ENCODE measurements at regions not wholly inside any gene's neighbourhood (a gene's known extent, or its start where the extent isn't known, plus 50 kb on each side); places are given as distances from the start of the nearest gene placed in this dataset.

DNA sequence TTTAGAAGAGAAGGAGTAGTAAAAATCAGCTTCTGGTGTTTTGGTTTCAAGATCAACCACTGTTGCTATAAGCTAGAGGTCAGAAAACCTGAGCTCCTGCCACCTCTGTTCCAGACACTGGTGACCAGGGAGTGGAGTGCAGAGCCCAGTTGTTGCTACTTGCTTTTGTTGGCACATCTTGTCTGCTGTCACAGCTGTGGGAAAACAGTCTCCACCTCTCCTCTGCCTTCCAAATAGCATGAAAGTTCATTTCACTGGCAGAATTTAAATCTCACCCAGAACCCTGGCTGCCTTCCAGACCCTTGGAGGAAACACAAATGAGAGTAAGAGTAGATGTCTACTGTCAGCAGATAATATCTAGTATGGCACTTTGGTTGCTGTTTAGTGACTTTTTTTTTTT, 297.5 kb upstream of the KLF3 start:
- Histone ChIP-seq H3K4me2 (ENCODE audit: low read length) (no peak overlapping the region), H3K79me2 (ENCODE audit: insufficient read depth, low read length) (no peaks in the 10 kb centered on the region), H3K27ac (ENCODE audit: low read depth, low read length, poor library complexity, severe bottlenecking) (no peak overlapping the region), H4K20me1 (ENCODE audit: insufficient read depth, low read length) (no peaks in the 10 kb centered on the region), H3K4me1 (ENCODE audit: insufficient read depth, low read length, severe bottlenecking) (no peaks in the 10 kb centered on the region), H3K9ac (ENCODE audit: low read length) (no peak overlapping the region), H3K27me3 (ENCODE audit: insufficient read depth, low read length) (no peaks in the 10 kb centered on the region), H3K36me3 (ENCODE audit: insufficient read depth, low read length) (no peaks in the 10 kb centered on the region), H2AFZ (ENCODE audit: low read length) (no peak overlapping the region), H3K9me2 (ENCODE audit: low read depth, low read length) (no peaks in the 10 kb centered on the region), H3K9me3 (ENCODE audit: low read length) (no peaks in the 10 kb centered on the region), H3F3A (ENCODE audit: insufficient read depth, low read length) (no peaks in the 10 kb centered on the region), H3K4me3 (ENCODE audit: low read depth, low read length, poor library complexity, severe bottlenecking) (no peak overlapping the region)
- TF ChIP-seq CTCF (IDR thresholded peaks at IDR 0.05; ENCODE audit: low read length) = no peak
- no peak for TF ChIP-seq EZH2 (IDR thresholded peaks at IDR 0.05; ENCODE audit: borderline replicate concordance, low read length)

DNA sequence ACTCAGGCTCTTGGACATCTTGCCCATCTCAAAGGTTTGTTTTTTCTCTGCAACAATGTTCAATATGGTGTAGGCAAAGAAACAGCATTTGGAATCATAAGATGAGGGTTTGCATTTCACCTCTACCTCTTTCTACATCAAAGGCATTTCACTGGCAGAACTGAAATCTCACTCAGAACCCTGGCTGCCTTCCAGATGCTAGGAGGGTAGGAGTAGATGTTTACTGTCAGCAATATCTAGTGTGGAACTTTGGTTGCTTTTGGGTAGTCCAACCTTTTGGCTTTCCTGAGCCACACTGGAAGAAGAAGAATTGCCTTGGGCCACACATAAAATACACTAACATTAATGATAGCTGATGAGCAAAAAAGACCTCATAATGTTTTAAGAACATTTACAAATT, 297.0 kb upstream of the KLF3 start:
- H3K4me2 ChIP-seq (ENCODE audit: low read length) = no peak overlapping the region
- no peak overlapping the region for H3K4me3 ChIP-seq (ENCODE audit: low read depth, low read length, poor library complexity, severe bottlenecking)
- H3K4me1 ChIP-seq (ENCODE audit: insufficient read depth, low read length, severe bottlenecking) = no peaks in the 10 kb centered on the region
- TF ChIP-seq EZH2 (IDR thresholded peaks at IDR 0.05; ENCODE audit: borderline replicate concordance, low read length) (no peak), CTCF (IDR thresholded peaks at IDR 0.05; ENCODE audit: low read length) (no peak)
- H3K36me3 ChIP-seq (ENCODE audit: insufficient read depth, low read length) = no peaks in the 10 kb centered on the region
- no peak overlapping the region for H3K27ac ChIP-seq (ENCODE audit: low read depth, low read length, poor library complexity, severe bottlenecking)
- no peaks in the 10 kb centered on the region for H3K79me2 ChIP-seq (ENCODE audit: insufficient read depth, low read length)
- H2AFZ ChIP-seq (ENCODE audit: low read length) = no peak overlapping the region
- no peaks in the 10 kb centered on the region for H4K20me1 ChIP-seq (ENCODE audit: insufficient read depth, low read length)
- no peaks in the 10 kb centered on the region for H3F3A ChIP-seq (ENCODE audit: insufficient read depth, low read length)
- H3K9me3 ChIP-seq (ENCODE audit: low read length) = no peaks in the 10 kb centered on the region
- no peaks in the 10 kb centered on the region for H3K27me3 ChIP-seq (ENCODE audit: insufficient read depth, low read length)
- no peak overlapping the region for H3K9ac ChIP-seq (ENCODE audit: low read length)
- no peaks in the 10 kb centered on the region for H3K9me2 ChIP-seq (ENCODE audit: low read depth, low read length)

GRCh38 chr4:38367642-38368174, 296.3 kb upstream of the KLF3 start:
- Histone ChIP-seq H3F3A (ENCODE audit: insufficient read depth, low read length) (no peaks in the 10 kb centered on the region), H3K9me3 (ENCODE audit: low read length) (no peaks in the 10 kb centered on the region), H4K20me1 (ENCODE audit: insufficient read depth, low read length) (no peaks in the 10 kb centered on the region), H3K4me3 (ENCODE audit: low read depth, low read length, poor library complexity, severe bottlenecking) (no peak overlapping the region), H3K9me2 (ENCODE audit: low read depth, low read length) (no peaks in the 10 kb centered on the region), H2AFZ (ENCODE audit: low read length) (no peak overlapping the region), H3K4me1 (ENCODE audit: insufficient read depth, low read length, severe bottlenecking) (no peaks in the 10 kb centered on the region), H3K36me3 (ENCODE audit: insufficient read depth, low read length) (no peaks in the 10 kb centered on the region), H3K27ac (ENCODE audit: low read depth, low read length, poor library complexity, severe bottlenecking) (no peak overlapping the region), H3K9ac (ENCODE audit: low read length) (no peak overlapping the region), H3K79me2 (ENCODE audit: insufficient read depth, low read length) (no peaks in the 10 kb centered on the region), H3K27me3 (ENCODE audit: insufficient read depth, low read length) (no peaks in the 10 kb centered on the region), H3K4me2 (ENCODE audit: low read length) (no peak overlapping the region)
- no peak for TF ChIP-seq EZH2 (IDR thresholded peaks at IDR 0.05; ENCODE audit: borderline replicate concordance, low read length)
- TF ChIP-seq CTCF (IDR thresholded peaks at IDR 0.05; ENCODE audit: low read length) = no peak

Measured in OCI-LY1 (cell line).